ENCODE measurements at regions not wholly inside any gene's neighbourhood (a gene's known extent, or its start where the extent isn't known, plus 50 kb on each side); places are given as distances from the start of the nearest gene placed in this dataset.

- Histone ChIP-seq H3K36me3 (ENCODE audit: low read depth) (no peaks in the 10 kb centered on the region), H3K4me1 (ENCODE audit: insufficient read depth, poor library complexity, severe bottlenecking) (no peaks in the 10 kb centered on the region), H3K9me3 (ENCODE audit: severe bottlenecking) (no peaks in the 10 kb centered on the region), H3K27ac (ENCODE audit: poor library complexity, severe bottlenecking) (no peak overlapping the region), H3K27me3 (ENCODE audit: insufficient read depth, poor library complexity, severe bottlenecking) (no peaks in the 10 kb centered on the region), H3K4me3 (ENCODE audit: severe bottlenecking) (no peak overlapping the region)
- TF ChIP-seq CTCF (IDR thresholded peaks at IDR 0.05; ENCODE audit: poor library complexity, severe bottlenecking), result no peak
- DNase-seq (ENCODE audit: low spot score) (no peak), ATAC-seq (ENCODE audit: low read depth) (no peak)
These were observed 1065.8 kb upstream of the SPRY2 start for GRCh38 chr13:81406639-81407292.

GRCh38 chr13:81406022-81406421, 1065.1 kb upstream of the SPRY2 start:
- DNase-seq (ENCODE audit: low spot score), result no peak

GRCh38 chr13:81396192-81396591, 1055.3 kb upstream of the SPRY2 start:
- TF ChIP-seq CTCF (IDR thresholded peaks at IDR 0.05; ENCODE audit: poor library complexity, severe bottlenecking), result no peak
- Histone ChIP-seq H3K27ac (ENCODE audit: poor library complexity, severe bottlenecking) (no peak overlapping the region), H3K4me3 (ENCODE audit: severe bottlenecking) (no peak overlapping the region), H3K9me3 (ENCODE audit: severe bottlenecking) (no peaks in the 10 kb centered on the region), H3K27me3 (ENCODE audit: insufficient read depth, poor library complexity, severe bottlenecking) (no peaks in the 10 kb centered on the region), H3K4me1 (ENCODE audit: insufficient read depth, poor library complexity, severe bottlenecking) (no peaks in the 10 kb centered on the region), H3K36me3 (ENCODE audit: low read depth) (no peaks in the 10 kb centered on the region)
- DNase-seq (ENCODE audit: low spot score), result no peak
- no peak for ATAC-seq (ENCODE audit: low read depth)

More at GRCh38 chr13:81406022-81406421, 1065.1 kb upstream of the SPRY2 start:
- Histone ChIP-seq H3K27me3 (ENCODE audit: insufficient read depth, poor library complexity, severe bottlenecking) (no peaks in the 10 kb centered on the region), H3K4me1 (ENCODE audit: insufficient read depth, poor library complexity, severe bottlenecking) (no peaks in the 10 kb centered on the region), H3K9me3 (ENCODE audit: severe bottlenecking) (no peaks in the 10 kb centered on the region), H3K36me3 (ENCODE audit: low read depth) (no peaks in the 10 kb centered on the region), H3K4me3 (ENCODE audit: severe bottlenecking) (no peak overlapping the region), H3K27ac (ENCODE audit: poor library complexity, severe bottlenecking) (no peak overlapping the region)
- no peak for ATAC-seq (ENCODE audit: low read depth)
- no peak for TF ChIP-seq CTCF (IDR thresholded peaks at IDR 0.05; ENCODE audit: poor library complexity, severe bottlenecking)

GRCh38 chr13:81395368-81395767, 1054.4 kb upstream of the SPRY2 start:
- no peaks in the 10 kb centered on the region for H3K27me3 ChIP-seq (ENCODE audit: insufficient read depth, poor library complexity, severe bottlenecking)
- H3K4me1 ChIP-seq (ENCODE audit: insufficient read depth, poor library complexity, severe bottlenecking), result no peaks in the 10 kb centered on the region
- H3K27ac ChIP-seq (ENCODE audit: poor library complexity, severe bottlenecking), result no peak overlapping the region
- no peak overlapping the region for H3K4me3 ChIP-seq (ENCODE audit: severe bottlenecking)
- no peak for TF ChIP-seq CTCF (IDR thresholded peaks at IDR 0.05; ENCODE audit: poor library complexity, severe bottlenecking)
- no peaks in the 10 kb centered on the region for H3K36me3 ChIP-seq (ENCODE audit: low read depth)
- no peaks in the 10 kb centered on the region for H3K9me3 ChIP-seq (ENCODE audit: severe bottlenecking)
- peak; percentile 23 for DNase-seq (ENCODE audit: low spot score)
- ATAC-seq (ENCODE audit: low read depth), result peak; percentile 67; the same call in 1 of the 3 replicates

GRCh38 chr13:81394640-81395039, 1053.7 kb upstream of the SPRY2 start:
- Histone ChIP-seq H3K4me1 (ENCODE audit: insufficient read depth, poor library complexity, severe bottlenecking) (no peaks in the 10 kb centered on the region), H3K9me3 (ENCODE audit: severe bottlenecking) (no peaks in the 10 kb centered on the region), H3K27ac (ENCODE audit: poor library complexity, severe bottlenecking) (no peak overlapping the region), H3K27me3 (ENCODE audit: insufficient read depth, poor library complexity, severe bottlenecking) (no peaks in the 10 kb centered on the region), H3K36me3 (ENCODE audit: low read depth) (no peaks in the 10 kb centered on the region), H3K4me3 (ENCODE audit: severe bottlenecking) (no peak overlapping the region)
- DNase-seq (ENCODE audit: low spot score) (no peak), ATAC-seq (ENCODE audit: low read depth) (no peak)
- no peak for TF ChIP-seq CTCF (IDR thresholded peaks at IDR 0.05; ENCODE audit: poor library complexity, severe bottlenecking)
